Erythroblast (primary cell): ENCODE measurements at regions not wholly inside any gene's neighbourhood (a gene's known extent, or its start where the extent isn't known, plus 50 kb on each side); places are given as distances from the start of the nearest gene placed in this dataset.

Experiments used
- DNase-seq, 2 experiments: peaks; one replicate each; lab custom pipeline; 2025; lab: John Stamatoyannopoulos, UW
- GATA1 ChIP-seq: IDR thresholded peaks from 2 replicates; pipeline ENCODE4 v1.6.1; 2011; ENCODE audit warnings: low read depth, mild to moderate bottlenecking, control low read depth, low read length, moderate library complexity
- POLR2A ChIP-seq: IDR thresholded peaks from 2 replicates; pipeline ENCODE4 v1.6.1; 2011; ENCODE audit warnings: mild to moderate bottlenecking, low read length

GRCh38 chr12:91319071-91319760 is 136.6 kb upstream of the DCN start:
- no peak for TF ChIP-seq GATA1
- no peak for TF ChIP-seq POLR2A
- no peak for DNase-seq

- no peak for DNase-seq
- TF ChIP-seq GATA1 (no peak), POLR2A (no peak)
Observed at GRCh38 chr12:91317306-91317705, 134.7 kb upstream of the DCN start.

- no peak for DNase-seq
- TF ChIP-seq POLR2A: no peak
- no peak for TF ChIP-seq GATA1
Observed at GRCh38 chr12:91316907-91317269, 134.3 kb upstream of the DCN start.

- DNase-seq: no peak
- no peak for TF ChIP-seq GATA1
- TF ChIP-seq POLR2A: no peak
Observed at GRCh38 chr12:91316161-91316906, 133.7 kb upstream of the DCN start.

GRCh38 chr12:91311081-91311480 is 128.5 kb upstream of the DCN start:
- no peak for TF ChIP-seq GATA1
- TF ChIP-seq POLR2A: no peak
- DNase-seq: no peak

GRCh38 chr12:91309450-91309849 is 126.8 kb upstream of the DCN start:
- TF ChIP-seq GATA1 (no peak), POLR2A (no peak)
- DNase-seq: no peak

- no peak for DNase-seq
Observed at GRCh38 chr12:91307957-91308670, 125.5 kb upstream of the DCN start.

GRCh38 chr12:91290354-91290753 is 107.7 kb upstream of the DCN start:
- TF ChIP-seq POLR2A (no peak), GATA1 (no peak)
- no peak for DNase-seq

More at GRCh38 chr12:91307957-91308670, 125.5 kb upstream of the DCN start:
- TF ChIP-seq POLR2A: no peak
- no peak for TF ChIP-seq GATA1

- TF ChIP-seq POLR2A (no peak), GATA1 (no peak)
- DNase-seq: no peak
Observed at GRCh38 chr12:91289906-91290305, 107.3 kb upstream of the DCN start.

- no peak for DNase-seq
- no peak for TF ChIP-seq GATA1
- TF ChIP-seq POLR2A: no peak
Observed at GRCh38 chr12:91289072-91289471, 106.5 kb upstream of the DCN start.

- no peak for DNase-seq
- no peak for TF ChIP-seq POLR2A
- no peak for TF ChIP-seq GATA1
Observed at GRCh38 chr12:91287753-91288152, 105.1 kb upstream of the DCN start.

GRCh38 chr12:91278126-91278525 is 95.5 kb upstream of the DCN start:
- no peak for DNase-seq
- TF ChIP-seq GATA1: no peak
- TF ChIP-seq POLR2A: no peak

- no peak for DNase-seq
- no peak for TF ChIP-seq POLR2A
- no peak for TF ChIP-seq GATA1
Observed at GRCh38 chr12:91276509-91276908, 93.9 kb upstream of the DCN start.

GRCh38 chr12:91275321-91275720 is 92.7 kb upstream of the DCN start:
- DNase-seq: no peak

More at GRCh38 chr12:91275321-91275720, 92.7 kb upstream of the DCN start:
- TF ChIP-seq GATA1 (no peak), POLR2A (no peak)
